ENCODE measurements at regions not wholly inside any gene's neighbourhood (a gene's known extent, or its start where the extent isn't known, plus 50 kb on each side); places are given as distances from the start of the nearest gene placed in this dataset.

DNA sequence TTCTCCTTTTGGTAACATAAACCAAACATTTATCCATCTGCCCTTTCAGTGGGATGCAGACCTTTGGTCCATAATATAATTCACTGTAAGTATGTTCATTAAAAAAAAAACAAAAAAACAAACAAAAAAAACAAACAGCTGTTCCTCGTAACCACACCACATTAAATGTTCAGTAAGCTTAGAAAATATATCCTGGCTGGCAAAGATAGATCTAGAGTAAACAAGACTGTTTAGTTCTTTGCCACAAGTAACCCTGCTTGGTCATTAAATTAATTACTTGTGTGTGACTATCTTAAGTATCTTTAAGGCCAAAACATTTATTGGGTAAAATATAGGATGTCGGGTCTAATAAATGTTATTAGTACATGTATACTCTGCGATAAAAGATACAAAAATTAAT is 1717.1 kb downstream of the EFNA5 start:
- no peak for TF ChIP-seq CTCF (IDR thresholded peaks at IDR 0.05; ENCODE audit: unreplicated experiment)
- H3K36me3 Mint-ChIP-seq (ENCODE audit: low read depth, unreplicated experiment), result no peaks in the 10 kb centered on the region
- no peak overlapping the region for H3K27ac Mint-ChIP-seq (ENCODE audit: unreplicated experiment)
- no peak for DNase-seq (ENCODE audit: low spot score)
- peaks cover 4% of the 10 kb centered on the region for H3K4me1 Mint-ChIP-seq (ENCODE audit: unreplicated experiment)
- H3K4me3 Mint-ChIP-seq (ENCODE audit: unreplicated experiment), result no peak overlapping the region
- no peaks in the 10 kb centered on the region for H3K9me3 Mint-ChIP-seq (ENCODE audit: unreplicated experiment)
- no peaks in the 10 kb centered on the region for H3K27me3 Mint-ChIP-seq (ENCODE audit: unreplicated experiment)

DNA sequence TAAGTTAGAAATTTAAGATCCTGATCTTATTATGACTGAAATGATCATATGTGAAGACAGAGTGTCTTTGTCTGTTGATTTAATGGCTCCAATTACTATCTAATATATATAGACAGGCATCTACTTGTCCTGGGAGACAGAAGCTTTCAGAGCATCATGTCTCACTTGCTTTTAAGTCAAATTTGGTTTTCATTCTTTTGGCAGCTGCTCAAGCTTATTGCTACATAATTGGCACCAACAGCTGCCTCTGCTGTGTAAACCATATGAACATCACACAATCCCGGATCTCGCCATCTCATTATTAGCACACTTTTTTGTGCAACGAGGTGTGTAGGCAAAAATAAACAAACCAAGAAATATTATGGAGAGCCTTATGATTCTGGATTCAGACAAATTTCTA is 1717.9 kb downstream of the EFNA5 start:
- peaks cover 4% of the 10 kb centered on the region for H3K4me1 Mint-ChIP-seq (ENCODE audit: unreplicated experiment)
- no peak for TF ChIP-seq CTCF (IDR thresholded peaks at IDR 0.05; ENCODE audit: unreplicated experiment)
- no peaks in the 10 kb centered on the region for H3K36me3 Mint-ChIP-seq (ENCODE audit: low read depth, unreplicated experiment)
- no peak overlapping the region for H3K27ac Mint-ChIP-seq (ENCODE audit: unreplicated experiment)
- H3K9me3 Mint-ChIP-seq (ENCODE audit: unreplicated experiment), result no peaks in the 10 kb centered on the region
- H3K27me3 Mint-ChIP-seq (ENCODE audit: unreplicated experiment), result no peaks in the 10 kb centered on the region
- DNase-seq (ENCODE audit: low spot score), result no peak
- H3K4me3 Mint-ChIP-seq (ENCODE audit: unreplicated experiment), result no peak overlapping the region

- no peaks in the 10 kb centered on the region for H3K36me3 Mint-ChIP-seq (ENCODE audit: low read depth, unreplicated experiment)
- no peak for DNase-seq (ENCODE audit: low spot score)
- no peak overlapping the region for H3K27ac Mint-ChIP-seq (ENCODE audit: unreplicated experiment)
Observed at GRCh38 chr5:105947461-105947860, 1723.3 kb downstream of the EFNA5 start.

GRCh38 chr5:105945203-105945972 is 1725.3 kb downstream of the EFNA5 start:
- Mint-ChIP-seq H3K9me3 (ENCODE audit: unreplicated experiment) (no peaks in the 10 kb centered on the region), H3K27me3 (ENCODE audit: unreplicated experiment) (no peaks in the 10 kb centered on the region), H3K4me1 (ENCODE audit: unreplicated experiment) (no peaks in the 10 kb centered on the region), H3K4me3 (ENCODE audit: unreplicated experiment) (no peak overlapping the region), H3K27ac (ENCODE audit: unreplicated experiment) (no peak overlapping the region), H3K36me3 (ENCODE audit: low read depth, unreplicated experiment) (no peaks in the 10 kb centered on the region)
- no peak for TF ChIP-seq CTCF (IDR thresholded peaks at IDR 0.05; ENCODE audit: unreplicated experiment)
- no peak for DNase-seq (ENCODE audit: low spot score)

More at GRCh38 chr5:105947461-105947860, 1723.3 kb downstream of the EFNA5 start:
- Mint-ChIP-seq H3K27me3 (ENCODE audit: unreplicated experiment) (no peaks in the 10 kb centered on the region), H3K9me3 (ENCODE audit: unreplicated experiment) (no peaks in the 10 kb centered on the region), H3K4me3 (ENCODE audit: unreplicated experiment) (no peak overlapping the region), H3K4me1 (ENCODE audit: unreplicated experiment) (no peaks in the 10 kb centered on the region)
- no peak for TF ChIP-seq CTCF (IDR thresholded peaks at IDR 0.05; ENCODE audit: unreplicated experiment)

GRCh38 chr5:105940181-105940580 is 1730.6 kb downstream of the EFNA5 start:
- no peaks in the 10 kb centered on the region for H3K27me3 Mint-ChIP-seq (ENCODE audit: unreplicated experiment)
- H3K27ac Mint-ChIP-seq (ENCODE audit: unreplicated experiment), result no peak overlapping the region
- no peak for TF ChIP-seq CTCF (IDR thresholded peaks at IDR 0.05; ENCODE audit: unreplicated experiment)
- H3K36me3 Mint-ChIP-seq (ENCODE audit: low read depth, unreplicated experiment), result no peaks in the 10 kb centered on the region
- DNase-seq (ENCODE audit: low spot score), result no peak
- no peak overlapping the region for H3K4me3 Mint-ChIP-seq (ENCODE audit: unreplicated experiment)
- no peaks in the 10 kb centered on the region for H3K9me3 Mint-ChIP-seq (ENCODE audit: unreplicated experiment)
- no peaks in the 10 kb centered on the region for H3K4me1 Mint-ChIP-seq (ENCODE audit: unreplicated experiment)

Measured in endothelial cell (in vitro differentiated cells).